Small intestine (tissue), 7 donors: ENCODE measurements at regions not wholly inside any gene's neighbourhood (a gene's known extent, or its start where the extent isn't known, plus 50 kb on each side); places are given as distances from the start of the nearest gene placed in this dataset.

ENCODE experiments used
- DNase-seq, 2 donors: peaks; one replicate each; pipeline versions ENCODE4 v3.0.0 to v3.0.0-alpha.2; 2013
- FAIRE-seq: peaks from 2 replicates; lab custom pipeline; 2012; peaks lifted over from hg19 to GRCh38; lab: Jason Lieb, UNC
- H3K27ac ChIP-seq, 3 donors: one replicate each; pipeline ENCODE4 v1.5.1; 2013; ENCODE audit warnings: low read length in 2 of 3, mild to moderate bottlenecking in 2 of 3, control low read depth in 1 of 3, inconsistent platforms in 1 of 3, low read depth in 1 of 3, moderate library complexity in 1 of 3
- H3K27me3 ChIP-seq, 3 donors: one replicate each; pipeline ENCODE4 v1.6.1; 2013; ENCODE audit warnings: low read length in 3 of 3, inconsistent platforms in 1 of 3; ENCODE audit not compliant: control insufficient read depth in 3 of 3, insufficient read depth in 3 of 3
- H3K36me3 ChIP-seq, 3 donors: one replicate each; pipeline ENCODE4 v1.6.1; 2013; ENCODE audit warnings: low read length in 3 of 3, inconsistent platforms in 1 of 3, low read depth in 1 of 3, mild to moderate bottlenecking in 1 of 3, moderate library complexity in 1 of 3; ENCODE audit not compliant: control insufficient read depth in 3 of 3, insufficient read depth in 2 of 3
- H3K4me1 ChIP-seq, 3 donors: one replicate each; pipeline ENCODE4 v1.6.1; 2013; ENCODE audit warnings: low read length in 2 of 3, inconsistent platforms in 1 of 3, low read depth in 1 of 3, mild to moderate bottlenecking in 1 of 3, moderate library complexity in 1 of 3; ENCODE audit not compliant: control insufficient read depth in 3 of 3, insufficient read depth in 2 of 3
- H3K4me3 ChIP-seq, 3 donors: one replicate each; pipeline ENCODE4 v1.5.1; 2013; ENCODE audit warnings: low read length in 3 of 3, control low read depth in 1 of 3, inconsistent platforms in 1 of 3, low read depth in 1 of 3, mild to moderate bottlenecking in 1 of 3, moderate library complexity in 1 of 3
- H3K9me3 ChIP-seq, 2 donors: one replicate each; pipeline ENCODE4 v1.6.1; 2013; ENCODE audit warnings: low read depth in 1 of 2, low read length in 1 of 2; ENCODE audit not compliant: control insufficient read depth in 2 of 2, insufficient read depth in 1 of 2
- WGBS, 3 donors: extraction: QIAGEN DNeasy Blood & Tissue Kit; methylation state at CpG; one replicate each; pipeline ENCODE4 v1.1.7; 2013; 5-methylcytosine and 5-hydroxymethylcytosine counted together
- donor health status: healthy with polysubstance abuse.
- donor health status: control.
- donor health status: control.
- donor health status: Bipolar disorder and iron deficiency.
- donor health status: healthy.

DNA sequence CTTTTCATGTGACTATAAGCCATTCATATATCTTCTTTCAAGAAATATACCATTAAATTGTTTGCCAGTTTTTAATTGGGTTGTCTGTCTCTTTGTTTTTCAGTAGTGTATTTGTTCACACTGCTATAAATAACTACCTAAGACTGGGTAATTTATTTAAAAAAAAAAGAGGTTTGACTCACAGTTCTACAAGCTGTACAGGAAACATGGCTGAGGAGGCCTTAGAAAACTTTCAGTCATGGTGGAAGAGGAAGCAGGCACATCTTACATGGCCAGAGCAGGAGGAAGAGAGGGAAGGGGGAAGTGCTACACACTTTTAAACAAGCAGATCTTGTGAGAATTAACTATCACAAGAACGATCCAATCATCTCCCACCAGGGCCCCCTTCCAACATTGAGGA is 255.3 kb downstream of the EPM2A start:
- no peaks in the 10 kb centered on the region for H3K36me3 ChIP-seq
- no peaks in the 10 kb centered on the region for H3K9me3 ChIP-seq
- no peak overlapping the region for H3K27ac ChIP-seq
- no peak overlapping the region for H3K4me3 ChIP-seq
- DNase-seq (no peak), FAIRE-seq (no peak)
- H3K4me1 ChIP-seq, result no peaks in the 10 kb centered on the region
- 79 to 94% (median 93%) methylated on average over 1 of the region's 1 CpG for WGBS, 3 donors
- no peaks in the 10 kb centered on the region for H3K27me3 ChIP-seq

DNA sequence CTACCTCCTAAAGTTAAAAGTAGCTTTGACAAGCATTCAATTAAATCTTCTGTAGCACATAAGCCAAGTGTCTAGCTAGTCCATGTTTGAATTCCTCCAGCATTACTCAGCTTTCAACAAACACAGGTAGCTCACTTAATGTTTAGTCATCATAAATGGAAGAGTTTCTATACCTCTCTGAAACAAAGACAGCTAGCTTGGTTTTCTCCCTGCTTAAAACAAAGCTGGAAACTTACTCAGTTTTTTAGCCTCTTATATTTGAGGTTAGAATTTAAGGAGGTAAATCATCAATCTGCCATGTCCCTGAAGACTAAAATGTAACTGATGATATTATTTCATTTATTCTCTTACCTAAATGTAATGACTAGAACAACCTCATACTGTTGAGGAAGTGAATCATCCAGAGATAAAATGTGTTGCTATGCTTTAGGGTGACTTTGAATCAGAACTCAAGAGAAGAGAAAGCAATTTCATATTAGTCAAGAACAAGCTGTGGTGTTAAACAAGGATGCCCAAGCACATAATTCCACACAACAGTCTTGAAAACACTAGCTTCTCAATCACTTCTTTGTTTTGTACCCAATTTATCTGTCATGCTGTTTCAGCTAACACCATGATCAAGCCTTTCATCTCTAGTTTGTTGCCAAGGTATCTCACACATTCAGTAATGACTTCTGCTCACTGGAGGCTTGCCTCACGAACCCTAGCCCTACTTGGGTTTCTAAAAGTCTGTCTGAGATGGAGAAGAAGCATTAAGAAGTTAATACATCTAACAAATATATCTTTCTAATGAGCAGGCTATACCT is 251.9 kb downstream of the EPM2A start:
- 14 to 33% (median 21%) methylated on average over 1 of the region's 1 CpG for WGBS, 3 donors
- Histone ChIP-seq H3K9me3 (no peaks in the 10 kb centered on the region), H3K27me3 (no peaks in the 10 kb centered on the region), H3K4me3 (no peak overlapping the region), H3K27ac (no peak overlapping the region), H3K4me1 (no peaks in the 10 kb centered on the region), H3K36me3 (no peaks in the 10 kb centered on the region)
- DNase-seq, result no peak
- FAIRE-seq, result no peak

DNA sequence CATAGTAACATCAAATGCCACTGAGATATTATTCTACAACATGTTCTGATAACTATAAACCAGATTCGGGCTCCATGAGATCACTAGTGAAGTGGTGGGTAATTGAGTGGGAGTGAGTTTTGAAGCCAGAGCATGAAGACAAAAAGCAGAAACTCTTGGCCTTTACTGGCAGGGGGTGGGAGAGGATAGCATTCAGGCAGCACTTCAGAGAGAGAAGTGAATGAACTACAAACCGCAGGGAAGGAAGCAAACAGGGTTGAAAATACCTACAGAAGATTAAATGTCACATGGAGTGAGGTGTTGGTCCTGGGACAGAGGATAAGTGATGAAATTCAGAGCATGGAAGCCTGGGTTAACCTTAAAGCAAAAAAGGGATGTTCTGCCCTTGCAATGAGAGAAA is 250.0 kb downstream of the EPM2A start:
- 61 to 69% (median 65%) methylated on average over 2 of the region's 2 CpGs for WGBS, 3 donors
- Histone ChIP-seq H3K9me3 (no peaks in the 10 kb centered on the region), H3K36me3 (no peaks in the 10 kb centered on the region), H3K27me3 (no peaks in the 10 kb centered on the region), H3K4me1 (no peaks in the 10 kb centered on the region), H3K27ac (no peak overlapping the region), H3K4me3 (no peak overlapping the region)
- FAIRE-seq, result no peak
- no peak for DNase-seq

DNA sequence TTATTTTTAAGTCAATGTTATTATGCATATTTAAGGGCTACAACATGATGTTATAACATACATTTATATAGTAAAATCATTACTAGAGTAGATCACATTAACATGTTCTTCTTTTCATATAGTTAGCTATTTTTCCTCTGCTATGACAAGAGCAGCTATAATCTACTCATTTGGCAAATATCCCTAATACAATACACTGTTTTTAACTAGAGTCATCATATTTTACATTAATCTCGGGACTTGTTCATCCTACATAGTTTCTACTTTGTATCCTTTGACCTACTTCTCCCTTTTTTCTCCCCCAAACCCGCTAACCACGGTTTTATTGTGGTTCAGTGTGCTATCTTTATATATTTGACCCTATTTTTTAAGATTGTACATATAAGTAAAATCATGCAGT is 249.0 kb downstream of the EPM2A start:
- no peaks in the 10 kb centered on the region for H3K27me3 ChIP-seq
- no peak for DNase-seq
- no peak overlapping the region for H3K4me3 ChIP-seq
- no peaks in the 10 kb centered on the region for H3K9me3 ChIP-seq
- no peaks in the 10 kb centered on the region for H3K4me1 ChIP-seq
- FAIRE-seq, result no peak
- no peaks in the 10 kb centered on the region for H3K36me3 ChIP-seq
- H3K27ac ChIP-seq, result no peak overlapping the region
- 42 to 61% (median 48%) methylated on average over 3 of the region's 3 CpGs for WGBS, 3 donors

DNA sequence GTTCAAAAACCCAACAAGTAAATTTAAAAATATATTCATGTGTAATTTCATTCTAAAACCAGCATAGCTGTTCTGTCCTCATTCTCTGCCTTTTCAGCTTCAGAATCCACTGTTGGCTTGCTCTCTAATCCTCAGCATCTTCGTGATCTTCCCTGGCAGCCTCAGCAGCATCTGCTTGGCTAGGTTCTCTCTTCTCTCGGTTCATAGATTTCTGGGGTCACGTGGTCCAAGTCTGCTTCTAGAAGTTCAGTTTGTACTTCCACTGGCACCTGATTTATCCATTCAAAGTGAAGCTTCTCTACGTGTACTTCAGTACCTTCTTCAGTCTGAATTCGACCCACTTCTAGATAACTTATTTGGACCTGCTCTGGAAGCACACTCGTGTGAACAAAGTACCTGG is 245.7 kb downstream of the EPM2A start:
- 74 to 81% (median 77%) methylated on average over 6 of the region's 6 CpGs for WGBS, 3 donors
- Histone ChIP-seq H3K27ac (no peak overlapping the region), H3K9me3 (peaks cover 0 to 4% of the 10 kb centered on the region in 2 donors), H3K27me3 (no peaks in the 10 kb centered on the region), H3K4me3 (no peak overlapping the region), H3K36me3 (no peaks in the 10 kb centered on the region), H3K4me1 (no peaks in the 10 kb centered on the region)
- FAIRE-seq (no peak), DNase-seq (no peak)

DNA sequence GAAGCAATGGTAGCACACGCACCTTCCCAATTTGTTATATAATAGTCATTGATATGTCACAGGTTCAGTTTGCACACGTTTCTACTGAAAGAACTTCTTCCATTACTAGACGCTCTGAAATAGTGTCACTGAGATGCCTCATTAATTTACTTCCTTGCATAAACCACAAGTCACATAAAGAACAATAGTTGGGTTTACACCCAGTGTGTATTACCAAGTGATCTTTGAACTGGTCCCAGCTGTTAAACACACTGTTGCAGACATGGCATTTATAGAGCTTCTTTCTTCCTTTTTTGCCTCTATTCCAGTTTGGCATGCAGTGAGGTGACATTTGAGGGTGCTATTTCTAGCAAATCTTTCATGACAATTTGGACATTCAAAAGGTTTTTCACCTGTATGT is 245.3 kb downstream of the EPM2A start:
- 49 to 75% (median 53%) methylated on average over 3 of the region's 3 CpGs for WGBS, 3 donors
- FAIRE-seq, result no peak
- Histone ChIP-seq H3K36me3 (no peaks in the 10 kb centered on the region), H3K4me1 (no peaks in the 10 kb centered on the region), H3K27ac (no peak overlapping the region), H3K9me3 (peaks cover 0 to 4% of the 10 kb centered on the region in 2 donors), H3K27me3 (no peaks in the 10 kb centered on the region), H3K4me3 (no peak overlapping the region)
- no peak for DNase-seq

DNA sequence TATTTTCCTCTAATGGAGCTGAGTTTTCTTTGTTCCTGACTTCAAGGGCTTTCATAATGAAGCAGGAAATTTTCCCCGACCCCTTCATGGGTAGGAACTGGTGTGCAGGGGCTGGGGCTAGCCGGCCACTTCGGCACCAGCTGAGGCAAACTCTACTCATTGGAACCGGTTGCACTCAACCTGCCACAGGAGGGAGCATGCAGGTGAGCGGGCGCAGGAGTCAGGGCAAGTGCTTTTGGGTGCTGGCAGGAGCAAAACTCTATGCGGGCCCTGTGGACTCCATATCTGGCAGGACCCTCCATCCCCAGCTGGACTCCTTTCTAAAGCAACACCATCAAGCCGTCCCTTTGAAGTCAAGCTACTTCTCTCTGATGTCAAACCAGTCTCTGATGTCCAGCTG is 244.2 kb downstream of the EPM2A start:
- DNase-seq (no peak), FAIRE-seq (no peak)
- WGBS, 3 donors, result 69 to 80% (median 75%) methylated on average over 8 of the region's 8 CpGs
- no peak overlapping the region for H3K4me3 ChIP-seq
- H3K4me1 ChIP-seq, result no peaks in the 10 kb centered on the region
- peaks cover 0 to 7% of the 10 kb centered on the region in 2 donors for H3K9me3 ChIP-seq
- H3K36me3 ChIP-seq, result no peaks in the 10 kb centered on the region
- H3K27me3 ChIP-seq, result no peaks in the 10 kb centered on the region
- no peak overlapping the region for H3K27ac ChIP-seq

DNA sequence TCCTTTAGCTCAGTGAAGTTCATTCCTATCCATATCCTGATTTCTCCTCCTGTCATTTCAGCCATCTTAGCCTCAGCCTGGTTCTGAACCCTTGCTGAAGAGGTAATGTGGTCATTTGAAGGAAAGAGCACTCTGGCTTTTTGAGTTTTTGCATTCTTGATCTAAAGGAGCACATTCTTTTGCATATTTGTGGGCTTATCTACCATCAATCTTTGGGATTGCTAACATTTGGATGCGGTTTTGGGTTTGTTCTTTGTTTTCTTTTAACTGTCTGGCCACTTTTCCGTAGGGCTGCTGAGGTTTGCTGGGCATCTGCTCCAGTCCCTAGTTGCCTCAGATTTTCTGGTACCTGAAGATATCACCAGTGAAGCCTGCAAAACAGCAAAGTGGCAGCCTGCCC is 238.3 kb downstream of the EPM2A start:
- DNase-seq, result no peak
- FAIRE-seq, result no peak
- Histone ChIP-seq H3K27ac (no peak overlapping the region), H3K4me1 (no peaks in the 10 kb centered on the region), H3K27me3 (no peaks in the 10 kb centered on the region), H3K36me3 (no peaks in the 10 kb centered on the region), H3K4me3 (no peak overlapping the region), H3K9me3 (peaks cover 0 to 13% of the 10 kb centered on the region in 2 donors)
- 39 to 76% (median 46%) methylated on average over 2 of the region's 2 CpGs for WGBS, 3 donors

- DNase-seq, result no peak
- WGBS, 3 donors, result 47 to 64% (median 52%) methylated on average over 4 of the region's 4 CpGs
- H3K27me3 ChIP-seq, result no peaks in the 10 kb centered on the region
Observed at GRCh38 chr6:145498425-145498824, 236.9 kb downstream of the EPM2A start.

More at GRCh38 chr6:145498425-145498824, 236.9 kb downstream of the EPM2A start:
- Histone ChIP-seq H3K9me3 (peaks cover 0 to 12% of the 10 kb centered on the region in 2 donors), H3K27ac (no peak overlapping the region), H3K36me3 (no peaks in the 10 kb centered on the region), H3K4me1 (no peaks in the 10 kb centered on the region), H3K4me3 (no peak overlapping the region)
- no peak for FAIRE-seq
